OCI-LY1 (cell line): ENCODE measurements at regions not wholly inside any gene's neighbourhood (a gene's known extent, or its start where the extent isn't known, plus 50 kb on each side); places are given as distances from the start of the nearest gene placed in this dataset.

ENCODE experiments used
- EZH2 ChIP-seq: fragments of 200-600 bp; sonication (generic), shearing (Covaris generic); IDR thresholded peaks from 2 replicates; pipeline ENCODE4 v1.8.0; 2017; ENCODE audit warnings: borderline replicate concordance, mixed run types, mild to moderate bottlenecking, antibody characterized with exemption, low read length, moderate library complexity, mixed read lengths
- TF ChIP-seq, protein P1 (sequence below): fragments of 200-600 bp; sonication (generic), shearing (Covaris generic); IDR thresholded peaks from 2 replicates; pipeline ENCODE4 v1.5.1; 2017; ENCODE audit warnings: mild to moderate bottlenecking, antibody characterized with exemption, low read length, moderate library complexity, mixed read lengths

DNA sequence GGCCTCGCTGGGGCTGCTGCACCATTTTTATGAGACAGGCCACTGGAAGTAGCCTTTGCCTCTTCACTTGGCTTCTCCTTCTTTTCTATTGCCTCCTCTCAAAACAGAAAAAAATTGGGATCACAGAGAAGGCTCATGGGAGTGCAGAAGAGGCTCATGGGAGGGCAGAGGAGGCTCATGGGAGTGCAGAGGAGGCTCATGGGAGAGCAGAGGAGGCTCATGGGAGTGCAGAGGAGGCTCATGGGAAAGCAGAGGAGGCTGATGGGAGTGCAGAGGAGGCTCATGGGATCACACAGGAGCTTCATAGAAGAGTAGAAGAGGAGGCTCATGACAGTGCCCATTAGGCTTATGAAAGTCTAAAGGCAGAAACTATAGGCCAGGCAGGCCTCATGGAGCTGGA lies 211.2 kb downstream of the IRF8 start:
- TF ChIP-seq, protein P1, sequence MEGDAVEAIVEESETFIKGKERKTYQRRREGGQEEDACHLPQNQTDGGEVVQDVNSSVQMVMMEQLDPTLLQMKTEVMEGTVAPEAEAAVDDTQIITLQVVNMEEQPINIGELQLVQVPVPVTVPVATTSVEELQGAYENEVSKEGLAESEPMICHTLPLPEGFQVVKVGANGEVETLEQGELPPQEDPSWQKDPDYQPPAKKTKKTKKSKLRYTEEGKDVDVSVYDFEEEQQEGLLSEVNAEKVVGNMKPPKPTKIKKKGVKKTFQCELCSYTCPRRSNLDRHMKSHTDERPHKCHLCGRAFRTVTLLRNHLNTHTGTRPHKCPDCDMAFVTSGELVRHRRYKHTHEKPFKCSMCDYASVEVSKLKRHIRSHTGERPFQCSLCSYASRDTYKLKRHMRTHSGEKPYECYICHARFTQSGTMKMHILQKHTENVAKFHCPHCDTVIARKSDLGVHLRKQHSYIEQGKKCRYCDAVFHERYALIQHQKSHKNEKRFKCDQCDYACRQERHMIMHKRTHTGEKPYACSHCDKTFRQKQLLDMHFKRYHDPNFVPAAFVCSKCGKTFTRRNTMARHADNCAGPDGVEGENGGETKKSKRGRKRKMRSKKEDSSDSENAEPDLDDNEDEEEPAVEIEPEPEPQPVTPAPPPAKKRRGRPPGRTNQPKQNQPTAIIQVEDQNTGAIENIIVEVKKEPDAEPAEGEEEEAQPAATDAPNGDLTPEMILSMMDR: no peak
- no peak for TF ChIP-seq EZH2
